ENCODE measurements at regions not wholly inside any gene's neighbourhood (a gene's known extent, or its start where the extent isn't known, plus 50 kb on each side); places are given as distances from the start of the nearest gene placed in this dataset.

DNA sequence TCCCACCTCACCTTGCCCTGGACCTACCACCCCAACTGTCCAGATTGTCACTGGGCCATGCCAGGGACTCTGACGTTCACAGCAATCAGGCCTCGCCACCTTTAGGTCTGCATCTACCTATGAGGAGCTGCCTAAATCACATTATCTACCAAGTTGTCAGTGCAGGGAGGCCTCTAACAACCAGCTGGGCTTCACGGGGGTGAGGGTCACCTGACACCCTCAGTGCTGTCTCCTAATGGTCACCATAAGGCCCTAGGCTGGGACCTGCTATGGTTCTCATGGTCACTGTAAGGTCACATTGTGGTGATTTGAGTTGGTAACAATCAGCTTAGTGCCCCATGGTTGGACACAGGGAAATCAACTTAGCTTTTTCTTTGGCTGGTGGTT lies 119.2 kb upstream of the CXCL14 start:
- DNase-seq (ENCODE audit: low read depth in 2 of 2) = no peak
- Histone ChIP-seq H3K27me3 (ENCODE audit: control insufficient read depth, insufficient read depth, low read length) (no peaks in the 10 kb centered on the region), H3K27ac (ENCODE audit: insufficient read depth, low read length) (no peak overlapping the region), H3K79me2 (ENCODE audit: control insufficient read depth, insufficient read depth, low read length) (no peaks in the 10 kb centered on the region), H3K9me3 (ENCODE audit: control insufficient read depth, insufficient read depth, low read depth, low read length) (no peaks in the 10 kb centered on the region), H4K20me1 (ENCODE audit: control insufficient read depth, extremely low read depth, insufficient read depth, low read length) (no peaks in the 10 kb centered on the region), H3K4me2 (ENCODE audit: extremely low read depth, insufficient read depth, low read length) (no peak overlapping the region), H3K4me1 (ENCODE audit: control insufficient read depth, extremely low read depth, insufficient read depth, low read length) (no peaks in the 10 kb centered on the region), H3K4me3 (replicated peaks in 1 of 4; ENCODE audit: control extremely low read depth in 1 of 4, insufficient read depth in 1 of 4, low read depth in 3 of 4, low read length in 4 of 4) (no peak overlapping the region), H2AFZ (ENCODE audit: low read length) (no peak overlapping the region), H3K36me3 (ENCODE audit: control insufficient read depth, insufficient read depth, low read length) (no peaks in the 10 kb centered on the region), H3K9ac (ENCODE audit: insufficient read depth, low read length) (no peak overlapping the region)
- TF ChIP-seq, protein P1, sequence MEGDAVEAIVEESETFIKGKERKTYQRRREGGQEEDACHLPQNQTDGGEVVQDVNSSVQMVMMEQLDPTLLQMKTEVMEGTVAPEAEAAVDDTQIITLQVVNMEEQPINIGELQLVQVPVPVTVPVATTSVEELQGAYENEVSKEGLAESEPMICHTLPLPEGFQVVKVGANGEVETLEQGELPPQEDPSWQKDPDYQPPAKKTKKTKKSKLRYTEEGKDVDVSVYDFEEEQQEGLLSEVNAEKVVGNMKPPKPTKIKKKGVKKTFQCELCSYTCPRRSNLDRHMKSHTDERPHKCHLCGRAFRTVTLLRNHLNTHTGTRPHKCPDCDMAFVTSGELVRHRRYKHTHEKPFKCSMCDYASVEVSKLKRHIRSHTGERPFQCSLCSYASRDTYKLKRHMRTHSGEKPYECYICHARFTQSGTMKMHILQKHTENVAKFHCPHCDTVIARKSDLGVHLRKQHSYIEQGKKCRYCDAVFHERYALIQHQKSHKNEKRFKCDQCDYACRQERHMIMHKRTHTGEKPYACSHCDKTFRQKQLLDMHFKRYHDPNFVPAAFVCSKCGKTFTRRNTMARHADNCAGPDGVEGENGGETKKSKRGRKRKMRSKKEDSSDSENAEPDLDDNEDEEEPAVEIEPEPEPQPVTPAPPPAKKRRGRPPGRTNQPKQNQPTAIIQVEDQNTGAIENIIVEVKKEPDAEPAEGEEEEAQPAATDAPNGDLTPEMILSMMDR (conservative IDR thresholded peaks at IDR 0.05 in 1 of 2, IDR thresholded peaks at IDR 0.05 in 1 of 2; ENCODE audit: low read depth in 1 of 2, low read length in 2 of 2) = no peak
- no peak for TF ChIP-seq EZH2 (IDR thresholded peaks at IDR 0.05; ENCODE audit: low read length, missing control alignments)

DNA sequence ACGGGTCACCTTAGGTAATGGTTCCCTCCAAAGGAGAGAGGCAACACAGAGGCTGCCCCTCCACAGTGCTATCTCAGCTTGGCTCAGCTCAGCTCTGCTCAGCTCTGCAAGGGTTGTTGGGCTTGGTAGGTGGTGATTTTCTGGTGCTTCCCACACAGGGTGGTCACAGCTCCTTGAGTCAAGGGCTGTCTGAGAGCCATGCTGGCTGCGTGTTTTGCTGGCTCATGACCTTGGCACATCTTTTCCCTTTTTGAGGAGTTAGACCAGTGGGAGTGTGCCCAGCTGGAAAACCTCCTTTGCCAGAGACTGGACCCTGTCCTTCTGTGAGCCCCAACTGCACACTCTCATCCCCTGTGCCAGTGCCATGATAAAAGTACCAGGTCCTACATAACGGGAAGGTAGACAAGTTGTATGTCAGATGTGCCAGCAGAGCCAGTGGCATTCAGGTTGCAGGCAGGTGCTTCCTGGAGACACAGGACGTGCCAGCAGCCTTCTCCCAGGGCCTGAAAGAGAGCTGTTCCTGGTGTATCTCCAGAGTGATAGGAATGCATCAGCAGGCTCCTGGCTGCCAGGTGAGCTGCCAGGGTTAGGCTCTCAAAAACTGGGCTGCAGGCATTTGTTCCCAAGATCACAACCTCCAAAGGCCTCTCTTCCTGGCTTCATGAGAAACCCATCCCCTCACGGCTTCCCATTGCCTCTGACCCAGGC lies 118.6 kb upstream of the CXCL14 start:
- no peak overlapping the region for H2AFZ ChIP-seq (ENCODE audit: low read length)
- H3K4me2 ChIP-seq (ENCODE audit: extremely low read depth, insufficient read depth, low read length) = no peak overlapping the region
- no peak overlapping the region for H3K27ac ChIP-seq (ENCODE audit: insufficient read depth, low read length)
- no peaks in the 10 kb centered on the region for H3K36me3 ChIP-seq (ENCODE audit: control insufficient read depth, insufficient read depth, low read length)
- H3K27me3 ChIP-seq (ENCODE audit: control insufficient read depth, insufficient read depth, low read length) = no peaks in the 10 kb centered on the region
- no peaks in the 10 kb centered on the region for H3K4me1 ChIP-seq (ENCODE audit: control insufficient read depth, extremely low read depth, insufficient read depth, low read length)
- no peak for DNase-seq (ENCODE audit: low read depth in 2 of 2)
- no peaks in the 10 kb centered on the region for H3K9me3 ChIP-seq (ENCODE audit: control insufficient read depth, insufficient read depth, low read depth, low read length)
- TF ChIP-seq, protein P1 (conservative IDR thresholded peaks at IDR 0.05 in 1 of 2, IDR thresholded peaks at IDR 0.05 in 1 of 2; ENCODE audit: low read depth in 1 of 2, low read length in 2 of 2) = no peak
- TF ChIP-seq EZH2 (IDR thresholded peaks at IDR 0.05; ENCODE audit: low read length, missing control alignments) = no peak
- H3K9ac ChIP-seq (ENCODE audit: insufficient read depth, low read length) = no peak overlapping the region
- H4K20me1 ChIP-seq (ENCODE audit: control insufficient read depth, extremely low read depth, insufficient read depth, low read length) = no peaks in the 10 kb centered on the region
- no peaks in the 10 kb centered on the region for H3K79me2 ChIP-seq (ENCODE audit: control insufficient read depth, insufficient read depth, low read length)
- H3K4me3 ChIP-seq (replicated peaks in 1 of 4; ENCODE audit: control extremely low read depth in 1 of 4, insufficient read depth in 1 of 4, low read depth in 3 of 4, low read length in 4 of 4) = no peak overlapping the region

DNA sequence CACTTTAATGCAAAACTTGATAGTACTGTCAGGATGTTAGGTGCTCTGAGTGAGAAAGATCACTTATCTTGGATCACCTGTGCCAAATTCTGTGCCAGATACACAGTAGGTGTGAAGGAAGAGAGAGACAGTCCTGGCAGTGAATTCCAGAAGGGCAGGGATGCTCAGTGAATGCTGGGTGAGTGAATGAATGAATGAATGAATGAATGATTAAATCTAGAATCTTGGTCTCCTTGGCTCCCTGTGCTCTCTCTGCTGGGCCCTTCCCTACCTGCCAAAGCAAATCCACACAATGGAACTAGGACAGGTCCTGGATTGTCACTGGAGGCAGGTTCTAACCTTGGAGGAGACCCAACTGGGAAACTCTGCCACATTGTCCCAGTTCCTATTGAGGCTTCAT lies 117.5 kb upstream of the CXCL14 start:
- Histone ChIP-seq H3K27me3 (ENCODE audit: control insufficient read depth, insufficient read depth, low read length) (no peaks in the 10 kb centered on the region), H3K4me2 (ENCODE audit: extremely low read depth, insufficient read depth, low read length) (no peak overlapping the region), H3K9me3 (ENCODE audit: control insufficient read depth, insufficient read depth, low read depth, low read length) (no peaks in the 10 kb centered on the region), H3K4me3 (replicated peaks in 1 of 4; ENCODE audit: control extremely low read depth in 1 of 4, insufficient read depth in 1 of 4, low read depth in 3 of 4, low read length in 4 of 4) (no peak overlapping the region), H3K36me3 (ENCODE audit: control insufficient read depth, insufficient read depth, low read length) (no peaks in the 10 kb centered on the region), H3K79me2 (ENCODE audit: control insufficient read depth, insufficient read depth, low read length) (no peaks in the 10 kb centered on the region), H4K20me1 (ENCODE audit: control insufficient read depth, extremely low read depth, insufficient read depth, low read length) (no peaks in the 10 kb centered on the region), H2AFZ (ENCODE audit: low read length) (no peak overlapping the region), H3K27ac (ENCODE audit: insufficient read depth, low read length) (no peak overlapping the region), H3K4me1 (ENCODE audit: control insufficient read depth, extremely low read depth, insufficient read depth, low read length) (no peaks in the 10 kb centered on the region), H3K9ac (ENCODE audit: insufficient read depth, low read length) (no peak overlapping the region)
- no peak for TF ChIP-seq EZH2 (IDR thresholded peaks at IDR 0.05; ENCODE audit: low read length, missing control alignments)
- TF ChIP-seq, protein P1 (conservative IDR thresholded peaks at IDR 0.05 in 1 of 2, IDR thresholded peaks at IDR 0.05 in 1 of 2; ENCODE audit: low read depth in 1 of 2, low read length in 2 of 2) = no peak
- no peak for DNase-seq (ENCODE audit: low read depth in 2 of 2)

All from fibroblast of lung (primary cell).